Ramos (cell line): ENCODE measurements at regions not wholly inside any gene's neighbourhood (a gene's known extent, or its start where the extent isn't known, plus 50 kb on each side); places are given as distances from the start of the nearest gene placed in this dataset.

ENCODE experiments used
- in situ Hi-C: fragments of 300-500 bp; cut with MboI; formaldehyde crosslinking; loops from one replicate; pipeline ENCODE4 v1.14.3; 2022; ENCODE audit warnings: low sequenced_read_pairs; ENCODE audit not compliant: unreplicated experiment

DNA sequence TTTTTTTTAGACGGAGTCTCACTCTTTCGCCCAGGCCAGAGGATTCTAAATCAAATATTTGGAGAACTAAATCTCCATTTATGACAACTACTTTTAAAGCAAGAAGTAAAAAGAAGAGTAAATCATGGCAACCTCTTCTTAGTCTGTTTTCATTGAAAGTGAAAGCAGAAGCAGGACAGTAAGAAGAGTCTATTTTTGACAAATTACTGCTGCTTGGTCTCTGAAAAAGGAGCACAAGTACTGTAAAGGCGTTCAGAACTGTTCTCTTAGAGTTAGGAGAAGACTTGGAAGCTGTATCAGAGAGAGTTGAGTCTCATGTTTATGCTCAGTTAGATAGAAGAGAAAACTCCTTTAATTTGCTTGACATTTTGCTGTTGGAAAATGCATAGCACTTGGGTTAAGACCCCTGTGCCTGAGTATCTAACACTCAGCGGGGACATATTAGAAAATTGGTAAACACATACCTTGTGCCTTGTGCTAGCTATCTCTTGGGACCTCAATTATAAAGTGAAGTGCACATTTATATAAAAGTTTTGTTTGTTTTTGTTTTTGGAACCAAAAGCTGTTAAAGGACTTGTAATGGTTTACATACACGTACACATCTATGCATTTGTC lies 433.0 kb downstream of the ANKRD7 start:
- in situ Hi-C loops = no loop called here

DNA sequence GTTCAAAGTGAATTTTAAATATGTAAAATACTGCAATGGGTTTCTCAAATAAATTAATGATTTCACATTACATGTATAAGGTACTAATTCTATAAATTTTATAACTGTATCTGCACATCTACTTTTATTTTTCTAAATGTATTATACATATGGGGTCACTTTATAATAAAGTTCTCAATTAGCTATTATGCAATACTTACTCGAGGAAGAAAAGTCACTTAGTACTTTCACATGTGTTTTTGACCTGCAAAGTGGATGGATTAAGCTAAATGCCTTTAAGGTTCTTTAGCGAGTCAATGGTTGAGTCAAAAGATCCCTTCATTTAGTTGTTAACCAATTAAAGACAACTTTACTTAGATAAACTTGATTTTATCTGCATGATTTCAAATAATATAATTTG lies 437.8 kb downstream of the ANKRD7 start:
- in situ Hi-C loops = no loop called here

DNA sequence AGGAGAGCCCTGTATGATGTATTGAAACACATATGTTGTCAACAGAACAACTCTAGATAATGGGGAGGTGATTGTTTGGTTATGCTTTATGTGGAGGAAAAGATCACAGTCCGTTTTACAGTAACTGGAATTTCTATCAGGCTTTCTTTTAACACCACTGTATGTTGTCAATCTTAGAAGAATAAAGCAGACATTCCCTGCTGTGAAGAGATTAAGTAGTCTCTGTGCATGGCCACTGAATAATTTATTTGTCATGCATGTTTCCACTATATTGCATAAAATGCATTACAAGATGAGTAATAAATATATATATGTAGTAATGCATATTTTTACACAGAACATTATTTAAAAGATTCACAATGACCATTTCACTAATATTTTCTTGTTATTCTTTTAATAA lies 440.0 kb downstream of the ANKRD7 start:
- in situ Hi-C loops = no loop called here

DNA sequence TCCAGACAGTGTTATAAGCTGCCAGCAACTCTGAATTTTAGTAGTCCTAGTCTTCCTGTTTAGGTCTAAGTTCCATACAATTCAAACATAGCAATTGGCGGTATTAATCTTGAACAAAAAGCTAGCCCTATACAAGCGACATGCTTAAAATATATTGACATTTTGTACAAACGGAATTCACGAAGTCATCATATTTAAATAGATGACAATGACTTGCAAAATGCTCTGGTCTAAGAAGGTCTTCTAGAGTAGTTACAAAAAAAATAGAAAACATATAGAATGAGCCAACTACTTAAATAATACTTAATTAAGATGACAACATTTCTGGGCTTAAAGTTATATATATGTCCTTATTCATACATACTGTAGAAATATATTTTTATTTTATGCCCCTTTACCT lies 446.6 kb downstream of the ANKRD7 start:
- in situ Hi-C loops = no loop called here

- in situ Hi-C loops = no loop called here
Observed at GRCh38 chr7:118684796-118685195, 460.3 kb downstream of the ANKRD7 start.

DNA sequence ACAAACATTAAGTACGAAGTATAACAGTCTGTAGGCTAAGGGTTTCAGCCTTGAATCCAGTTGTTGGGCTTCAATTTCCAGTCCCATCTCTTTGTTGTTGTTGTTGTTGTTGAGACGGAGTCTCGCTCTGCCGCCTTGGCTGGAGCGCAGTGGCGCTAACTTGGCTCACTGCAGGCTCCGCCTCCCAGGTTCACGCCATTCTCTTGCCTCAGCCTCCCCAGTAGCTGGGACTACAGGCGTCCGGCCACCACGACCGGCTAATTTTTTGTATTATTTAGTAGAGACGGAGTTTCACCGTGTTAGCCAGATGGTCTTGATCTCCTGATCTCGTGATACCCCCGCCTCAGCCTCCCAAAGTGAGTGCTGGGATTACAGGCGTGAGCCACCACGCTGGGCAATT lies 464.9 kb downstream of the ANKRD7 start:
- in situ Hi-C loops = no loop called here

DNA sequence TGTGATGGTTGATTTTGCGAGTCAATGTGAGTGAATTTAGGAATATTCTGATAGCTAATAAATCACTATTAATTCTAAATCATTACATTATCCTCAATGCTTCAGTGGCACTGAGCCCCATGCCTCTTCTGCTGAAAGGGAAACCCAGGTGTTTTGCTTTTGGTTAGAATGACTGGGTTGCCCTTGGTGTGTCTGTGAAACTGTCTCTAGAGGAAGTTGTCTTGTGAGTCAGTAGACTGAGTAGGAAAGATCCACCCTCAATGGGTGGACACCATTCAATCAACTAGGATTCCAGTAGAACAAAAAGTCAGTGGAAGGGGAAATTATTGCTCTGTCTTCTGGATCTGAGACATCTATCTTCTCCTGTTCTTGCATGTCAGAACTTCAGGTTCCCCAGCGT lies 472.4 kb downstream of the ANKRD7 start:
- in situ Hi-C loops = no loop called here

DNA sequence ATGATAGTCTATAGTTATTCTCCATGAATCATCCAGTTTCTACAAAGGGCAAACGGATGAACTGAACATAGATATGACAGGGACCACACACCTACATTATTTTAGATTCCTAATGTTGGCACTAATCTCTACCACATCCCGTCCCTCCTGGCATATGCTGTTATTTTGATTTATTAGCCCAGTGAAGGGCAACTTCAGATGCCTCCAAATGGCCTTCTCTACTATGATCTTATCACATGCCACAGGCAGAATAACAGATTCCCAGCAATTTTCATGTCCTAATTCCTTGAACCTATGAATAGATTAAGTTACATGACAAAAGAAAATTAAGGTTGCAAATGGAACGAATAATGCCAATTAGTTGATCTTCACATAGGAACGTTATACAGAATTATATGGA lies 474.7 kb downstream of the ANKRD7 start:
- in situ Hi-C loops = no loop called here

DNA sequence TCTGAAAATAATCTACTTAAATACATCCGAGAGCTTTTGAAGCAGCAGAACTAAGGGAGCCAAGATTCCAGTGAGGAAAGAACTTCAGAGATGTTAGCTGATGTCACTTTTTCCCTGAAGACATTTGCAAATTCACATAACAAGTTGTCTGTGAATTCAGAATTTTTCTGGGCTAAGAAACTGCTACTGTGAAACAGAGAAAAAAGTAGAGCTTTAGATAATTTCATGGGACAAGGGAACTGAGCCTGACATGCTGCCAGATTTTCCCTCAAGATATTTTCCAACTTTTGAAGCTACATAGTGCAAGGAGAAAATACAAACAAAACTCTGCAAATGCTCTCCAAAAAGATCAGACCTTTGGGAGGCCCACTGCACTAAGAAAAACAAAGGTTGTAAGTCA lies 484.2 kb downstream of the ANKRD7 start:
- in situ Hi-C loops = no loop called here

GRCh38 chr7:118711688-118712087 lies 487.2 kb downstream of the ANKRD7 start:
- in situ Hi-C loops = no loop called here

DNA sequence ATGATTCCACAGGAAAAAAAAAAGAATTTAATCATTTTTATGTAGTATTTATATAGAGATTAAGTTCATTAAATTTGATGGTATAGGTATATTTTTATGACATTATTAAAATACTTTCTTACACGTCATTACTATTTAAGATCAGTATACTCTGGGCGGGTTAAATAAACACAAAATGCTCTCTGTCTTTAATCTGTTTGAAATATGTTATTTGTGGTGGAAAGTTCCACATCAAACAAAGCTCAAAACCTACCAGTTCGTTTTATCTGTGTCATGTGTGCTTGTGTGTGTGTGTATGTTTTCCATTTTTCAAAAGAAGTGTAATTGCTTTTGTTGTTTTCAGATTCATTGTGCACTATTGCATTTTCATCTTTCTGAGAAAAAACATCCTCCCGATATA lies 488.5 kb downstream of the ANKRD7 start:
- in situ Hi-C loops = no loop called here

GRCh38 chr7:118720632-118721031 lies 496.1 kb downstream of the ANKRD7 start:
- in situ Hi-C loops = no loop called here

- in situ Hi-C loops = no loop called here
Observed at GRCh38 chr7:118731854-118732253, 507.4 kb downstream of the ANKRD7 start.

- in situ Hi-C loops = no loop called here
Observed at GRCh38 chr7:118734541-118734940, 510.0 kb downstream of the ANKRD7 start.

- in situ Hi-C loops = no loop called here
Observed at GRCh38 chr7:118735441-118735840, 510.9 kb downstream of the ANKRD7 start.

DNA sequence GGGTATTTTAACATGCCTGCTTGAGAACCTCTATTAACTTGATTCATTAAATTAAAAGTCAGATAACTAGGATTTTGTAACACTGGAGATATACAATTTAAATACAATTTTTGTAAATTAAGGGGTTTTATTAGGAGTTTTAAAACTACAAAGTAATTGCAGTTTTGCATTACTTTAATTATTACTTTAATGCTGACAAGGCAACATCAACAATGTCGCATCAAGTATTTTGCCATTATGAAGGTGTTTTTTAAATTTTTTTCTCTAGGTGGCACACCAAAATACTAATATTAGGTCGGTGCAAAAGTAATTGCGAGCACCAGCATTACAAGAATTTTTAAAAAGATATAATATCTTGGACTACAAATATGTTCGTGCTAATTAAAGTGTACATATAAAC lies 513.4 kb downstream of the ANKRD7 start:
- in situ Hi-C loops = no loop called here

- in situ Hi-C loops = no loop called here
Observed at GRCh38 chr7:118745927-118746326, 521.4 kb downstream of the ANKRD7 start.

DNA sequence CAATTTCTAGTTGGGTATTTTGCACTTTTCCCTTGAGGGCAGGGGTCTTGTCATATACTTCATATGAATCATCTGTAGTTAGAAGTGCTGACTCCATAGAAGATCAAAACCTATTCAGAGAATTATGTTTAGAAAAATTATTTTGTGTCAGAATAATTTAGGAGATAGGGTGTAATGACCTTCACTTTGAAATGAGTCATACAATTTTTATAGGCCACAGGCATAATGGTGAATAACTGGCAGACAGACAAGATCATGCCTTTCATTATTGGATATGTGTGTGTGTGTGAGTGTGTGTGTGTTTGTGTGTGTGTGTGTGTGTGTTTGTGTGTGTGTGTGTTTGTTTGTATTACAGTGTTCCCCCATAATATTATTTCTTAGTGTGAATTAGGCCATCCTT lies 523.0 kb downstream of the ANKRD7 start:
- in situ Hi-C loops = no loop called here

DNA sequence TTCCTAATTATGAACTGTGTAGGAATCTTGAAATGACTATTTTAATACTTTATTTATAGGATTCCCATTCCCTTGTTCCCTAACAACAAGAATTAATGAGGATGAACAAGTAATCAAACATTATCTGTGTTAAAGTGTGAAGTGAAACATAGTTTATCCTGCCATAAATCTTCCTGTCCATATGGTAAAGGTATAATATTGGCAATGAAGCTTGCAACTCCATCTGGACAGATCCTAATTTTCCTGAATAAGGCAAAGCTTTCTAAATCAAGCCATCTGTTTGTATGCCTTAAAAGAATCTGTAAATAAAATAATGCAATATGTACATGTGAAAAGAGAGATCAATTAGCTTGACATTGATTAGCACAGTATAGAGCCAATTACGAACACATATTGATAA lies 529.0 kb downstream of the ANKRD7 start:
- in situ Hi-C loops = no loop called here

GRCh38 chr7:118754608-118755007 lies 530.1 kb downstream of the ANKRD7 start:
- in situ Hi-C loops = no loop called here

GRCh38 chr7:118755067-118755625 lies 530.6 kb downstream of the ANKRD7 start:
- in situ Hi-C loops = no loop called here

DNA sequence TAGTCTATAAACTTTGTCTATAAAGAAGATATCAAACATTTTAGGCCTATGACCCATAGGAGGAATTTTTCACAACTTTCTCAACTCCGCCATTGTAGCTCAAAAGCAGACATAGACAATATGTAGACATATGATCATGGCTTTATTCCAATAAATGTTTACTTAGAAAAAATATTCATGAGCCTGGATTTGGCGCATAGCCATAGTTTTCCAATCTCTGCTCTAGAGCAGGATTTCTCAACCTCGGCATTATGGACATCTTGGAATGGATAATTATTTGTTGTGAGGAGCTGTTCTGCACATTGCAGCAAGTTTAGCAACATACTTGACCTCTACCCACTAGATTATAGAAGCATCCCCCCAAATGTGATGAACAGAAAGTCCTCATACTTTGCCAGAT lies 532.6 kb downstream of the ANKRD7 start:
- in situ Hi-C loops = no loop called here

DNA sequence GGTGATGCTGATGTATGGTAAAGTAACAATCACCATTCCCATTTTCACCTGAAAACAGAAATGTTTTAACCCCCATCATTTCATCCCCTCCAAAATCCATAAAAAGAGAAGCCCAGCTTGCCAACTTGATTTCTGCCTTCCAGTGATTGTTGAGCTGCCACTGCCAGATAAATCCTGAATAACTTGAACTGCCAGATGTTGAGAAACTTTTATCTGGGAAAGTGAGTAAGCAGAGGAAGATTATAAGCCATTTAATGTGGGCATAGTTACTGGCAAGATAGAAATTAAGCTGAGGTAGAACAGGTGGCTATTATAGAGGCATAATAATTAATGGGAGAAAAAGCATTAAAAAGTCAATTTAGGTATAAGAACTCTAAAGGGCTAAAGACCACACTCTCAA lies 534.1 kb downstream of the ANKRD7 start:
- in situ Hi-C loops = no loop called here
